ENCODE measurements at regions not wholly inside any gene's neighbourhood (a gene's known extent, or its start where the extent isn't known, plus 50 kb on each side); places are given as distances from the start of the nearest gene placed in this dataset.

DNA sequence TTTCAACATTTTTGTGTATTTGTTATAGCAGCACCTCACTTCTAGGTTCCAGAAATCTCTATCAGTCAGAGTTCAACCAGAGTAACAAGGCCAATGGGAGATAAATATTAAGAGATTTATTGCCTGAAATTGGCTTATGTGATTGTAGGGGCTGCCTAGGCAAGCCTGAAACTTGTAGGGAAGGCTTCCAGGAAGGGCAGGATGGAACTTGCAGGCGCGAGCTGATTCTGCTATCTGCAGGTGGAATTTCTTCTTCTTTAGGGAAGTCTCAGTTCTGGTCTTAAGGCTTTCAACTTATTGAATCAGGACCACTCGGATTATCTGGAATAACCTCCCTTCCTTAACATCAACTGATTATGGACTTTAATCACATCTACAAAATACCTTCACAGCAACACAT is 199.5 kb upstream of the NLRP1 start:
- no peak overlapping the region for H3K9ac ChIP-seq (ENCODE audit: low read depth in 1 of 2, low read length in 2 of 2)
- WGBS: 75% methylated on average over 3 of the region's 3 CpGs
- H3K36me3 ChIP-seq (ENCODE audit: control insufficient read depth in 4 of 4, insufficient read depth in 3 of 4, low read depth in 1 of 4, low read length in 3 of 4): no peaks in the 10 kb centered on the region
- no peak overlapping the region for H3K27ac ChIP-seq (ENCODE audit: low read depth in 1 of 2, low read length in 2 of 2)
- no peak overlapping the region for H3K4me3 ChIP-seq (ENCODE audit: low read depth in 1 of 3, low read length in 3 of 3)
- H3K27me3 ChIP-seq (ENCODE audit: control insufficient read depth in 4 of 4, insufficient read depth in 4 of 4, low read length in 3 of 4): no peaks in the 10 kb centered on the region
- H3K4me1 ChIP-seq (ENCODE audit: control insufficient read depth in 4 of 4, insufficient read depth in 4 of 4, low read length in 3 of 4): peaks cover 0 to 2% (median 0%) of the 10 kb centered on the region in 4 donors
- TF ChIP-seq FOXA1 (IDR thresholded peaks at IDR 0.05): no peak
- no peak for TF ChIP-seq TAF1 (conservative IDR thresholded peaks at IDR 0.05)
- DNase-seq (ENCODE audit: low spot score): no peak
- peaks cover 3 to 9% (median 5%) of the 10 kb centered on the region in 4 donors for H3K9me3 ChIP-seq (ENCODE audit: control insufficient read depth in 4 of 4, low read length in 3 of 4)

DNA sequence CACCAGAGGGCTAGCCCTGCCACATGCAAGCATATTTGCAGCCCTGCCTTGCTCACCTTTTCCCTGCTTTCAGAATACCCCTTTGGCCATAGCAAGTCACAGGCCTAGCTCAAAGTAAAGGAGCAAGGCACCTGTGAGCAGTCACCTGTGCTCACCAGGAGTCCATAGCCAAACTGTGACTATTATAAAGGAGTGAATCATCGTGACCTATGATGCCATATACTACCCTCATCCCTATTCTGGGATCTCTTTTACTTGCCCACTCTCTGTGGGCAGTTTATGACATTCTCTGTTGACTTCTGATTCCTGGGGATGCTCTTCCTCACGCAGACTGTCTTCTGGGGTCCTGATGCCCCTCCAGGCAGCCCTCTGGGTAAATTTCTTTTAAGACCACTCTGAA is 200.5 kb upstream of the NLRP1 start:
- Histone ChIP-seq H3K4me1 (ENCODE audit: control insufficient read depth in 4 of 4, insufficient read depth in 4 of 4, low read length in 3 of 4) (peaks cover 0 to 2% (median 0%) of the 10 kb centered on the region in 4 donors), H3K27ac (ENCODE audit: low read depth in 1 of 2, low read length in 2 of 2) (no peak overlapping the region), H3K9me3 (ENCODE audit: control insufficient read depth in 4 of 4, low read length in 3 of 4) (peaks cover 3 to 9% (median 5%) of the 10 kb centered on the region in 4 donors), H3K9ac (ENCODE audit: low read depth in 1 of 2, low read length in 2 of 2) (no peak overlapping the region), H3K27me3 (ENCODE audit: control insufficient read depth in 4 of 4, insufficient read depth in 4 of 4, low read length in 3 of 4) (no peaks in the 10 kb centered on the region), H3K4me3 (ENCODE audit: low read depth in 1 of 3, low read length in 3 of 3) (no peak overlapping the region), H3K36me3 (ENCODE audit: control insufficient read depth in 4 of 4, insufficient read depth in 3 of 4, low read depth in 1 of 4, low read length in 3 of 4) (no peaks in the 10 kb centered on the region)
- TF ChIP-seq, protein P1, sequence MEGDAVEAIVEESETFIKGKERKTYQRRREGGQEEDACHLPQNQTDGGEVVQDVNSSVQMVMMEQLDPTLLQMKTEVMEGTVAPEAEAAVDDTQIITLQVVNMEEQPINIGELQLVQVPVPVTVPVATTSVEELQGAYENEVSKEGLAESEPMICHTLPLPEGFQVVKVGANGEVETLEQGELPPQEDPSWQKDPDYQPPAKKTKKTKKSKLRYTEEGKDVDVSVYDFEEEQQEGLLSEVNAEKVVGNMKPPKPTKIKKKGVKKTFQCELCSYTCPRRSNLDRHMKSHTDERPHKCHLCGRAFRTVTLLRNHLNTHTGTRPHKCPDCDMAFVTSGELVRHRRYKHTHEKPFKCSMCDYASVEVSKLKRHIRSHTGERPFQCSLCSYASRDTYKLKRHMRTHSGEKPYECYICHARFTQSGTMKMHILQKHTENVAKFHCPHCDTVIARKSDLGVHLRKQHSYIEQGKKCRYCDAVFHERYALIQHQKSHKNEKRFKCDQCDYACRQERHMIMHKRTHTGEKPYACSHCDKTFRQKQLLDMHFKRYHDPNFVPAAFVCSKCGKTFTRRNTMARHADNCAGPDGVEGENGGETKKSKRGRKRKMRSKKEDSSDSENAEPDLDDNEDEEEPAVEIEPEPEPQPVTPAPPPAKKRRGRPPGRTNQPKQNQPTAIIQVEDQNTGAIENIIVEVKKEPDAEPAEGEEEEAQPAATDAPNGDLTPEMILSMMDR (IDR thresholded peaks at IDR 0.05; ENCODE audit: low read depth, low read length, missing input control): no peak
- TF ChIP-seq, protein P2, sequence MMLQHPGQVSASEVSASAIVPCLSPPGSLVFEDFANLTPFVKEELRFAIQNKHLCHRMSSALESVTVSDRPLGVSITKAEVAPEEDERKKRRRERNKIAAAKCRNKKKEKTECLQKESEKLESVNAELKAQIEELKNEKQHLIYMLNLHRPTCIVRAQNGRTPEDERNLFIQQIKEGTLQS (IDR thresholded peaks at IDR 0.05): no peak
- TF ChIP-seq, protein P3, sequence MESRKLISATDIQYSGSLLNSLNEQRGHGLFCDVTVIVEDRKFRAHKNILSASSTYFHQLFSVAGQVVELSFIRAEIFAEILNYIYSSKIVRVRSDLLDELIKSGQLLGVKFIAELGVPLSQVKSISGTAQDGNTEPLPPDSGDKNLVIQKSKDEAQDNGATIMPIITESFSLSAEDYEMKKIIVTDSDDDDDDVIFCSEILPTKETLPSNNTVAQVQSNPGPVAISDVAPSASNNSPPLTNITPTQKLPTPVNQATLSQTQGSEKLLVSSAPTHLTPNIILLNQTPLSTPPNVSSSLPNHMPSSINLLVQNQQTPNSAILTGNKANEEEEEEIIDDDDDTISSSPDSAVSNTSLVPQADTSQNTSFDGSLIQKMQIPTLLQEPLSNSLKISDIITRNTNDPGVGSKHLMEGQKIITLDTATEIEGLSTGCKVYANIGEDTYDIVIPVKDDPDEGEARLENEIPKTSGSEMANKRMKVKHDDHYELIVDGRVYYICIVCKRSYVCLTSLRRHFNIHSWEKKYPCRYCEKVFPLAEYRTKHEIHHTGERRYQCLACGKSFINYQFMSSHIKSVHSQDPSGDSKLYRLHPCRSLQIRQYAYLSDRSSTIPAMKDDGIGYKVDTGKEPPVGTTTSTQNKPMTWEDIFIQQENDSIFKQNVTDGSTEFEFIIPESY (IDR thresholded peaks at IDR 0.05): no peak
- TF ChIP-seq GABPA (IDR thresholded peaks at IDR 0.05 in 1 of 2, conservative IDR thresholded peaks at IDR 0.05 in 1 of 2): no peak
- TF ChIP-seq, protein P4, sequence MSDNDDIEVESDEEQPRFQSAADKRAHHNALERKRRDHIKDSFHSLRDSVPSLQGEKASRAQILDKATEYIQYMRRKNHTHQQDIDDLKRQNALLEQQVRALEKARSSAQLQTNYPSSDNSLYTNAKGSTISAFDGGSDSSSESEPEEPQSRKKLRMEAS (IDR thresholded peaks at IDR 0.05): no peak
- no peak for TF ChIP-seq EGR1 (IDR thresholded peaks at IDR 0.05; ENCODE audit: low read depth in 2 of 2)
- no peak for TF ChIP-seq HNF4A (conservative IDR thresholded peaks at IDR 0.05)
- TF ChIP-seq FOXA2 (IDR thresholded peaks at IDR 0.05): no peak
- TF ChIP-seq HNF4G (IDR thresholded peaks at IDR 0.05): no peak
- TF ChIP-seq RAD21 (IDR thresholded peaks at IDR 0.05): no peak
- TF ChIP-seq RXRA (IDR thresholded peaks at IDR 0.05): no peak
- no peak for TF ChIP-seq JUND (IDR thresholded peaks at IDR 0.05)
- no peak for TF ChIP-seq TAF1 (conservative IDR thresholded peaks at IDR 0.05)
- TF ChIP-seq SP1 (IDR thresholded peaks at IDR 0.05): no peak
- 89% methylated on average over 2 of the region's 2 CpGs for WGBS
- no peak for DNase-seq (ENCODE audit: low spot score)

DNA sequence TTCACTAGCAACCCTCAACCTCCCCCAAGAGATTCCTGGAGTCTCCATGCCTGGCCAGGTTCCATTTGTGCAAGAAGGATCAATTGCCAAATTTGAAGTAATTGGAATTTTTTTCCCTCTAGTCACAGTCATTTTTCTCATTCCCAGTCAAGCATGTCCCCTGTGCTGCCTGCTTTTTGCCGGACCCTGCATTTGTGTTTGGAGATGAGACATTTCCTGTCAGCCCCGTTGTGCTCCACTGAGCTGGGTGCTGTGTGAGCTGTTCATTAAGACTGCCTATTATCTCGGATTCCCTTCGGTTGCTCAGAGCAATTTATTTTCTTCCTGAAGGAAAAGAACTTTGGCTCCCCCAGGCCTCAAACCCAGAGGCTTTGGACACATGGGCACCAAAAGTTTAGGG is 201.0 kb upstream of the NLRP1 start:
- Histone ChIP-seq H3K27ac (ENCODE audit: low read depth in 1 of 2, low read length in 2 of 2) (no peak overlapping the region), H3K9ac (ENCODE audit: low read depth in 1 of 2, low read length in 2 of 2) (no peak overlapping the region), H3K9me3 (ENCODE audit: control insufficient read depth in 4 of 4, low read length in 3 of 4) (peaks cover 3 to 9% (median 5%) of the 10 kb centered on the region in 4 donors), H3K36me3 (ENCODE audit: control insufficient read depth in 4 of 4, insufficient read depth in 3 of 4, low read depth in 1 of 4, low read length in 3 of 4) (no peaks in the 10 kb centered on the region), H3K27me3 (ENCODE audit: control insufficient read depth in 4 of 4, insufficient read depth in 4 of 4, low read length in 3 of 4) (no peaks in the 10 kb centered on the region), H3K4me3 (ENCODE audit: low read depth in 1 of 3, low read length in 3 of 3) (no peak overlapping the region), H3K4me1 (ENCODE audit: control insufficient read depth in 4 of 4, insufficient read depth in 4 of 4, low read length in 3 of 4) (peaks cover 0 to 2% (median 0%) of the 10 kb centered on the region in 4 donors)
- DNase-seq (ENCODE audit: low spot score): no peak
- WGBS: 66% methylated on average over 4 of the region's 4 CpGs
- TF ChIP-seq TAF1 (conservative IDR thresholded peaks at IDR 0.05): no peak
- no peak for TF ChIP-seq HNF4G (IDR thresholded peaks at IDR 0.05)
- no peak for TF ChIP-seq SP1 (IDR thresholded peaks at IDR 0.05)
- no peak for TF ChIP-seq FOXA2 (IDR thresholded peaks at IDR 0.05)
- TF ChIP-seq, protein P5, sequence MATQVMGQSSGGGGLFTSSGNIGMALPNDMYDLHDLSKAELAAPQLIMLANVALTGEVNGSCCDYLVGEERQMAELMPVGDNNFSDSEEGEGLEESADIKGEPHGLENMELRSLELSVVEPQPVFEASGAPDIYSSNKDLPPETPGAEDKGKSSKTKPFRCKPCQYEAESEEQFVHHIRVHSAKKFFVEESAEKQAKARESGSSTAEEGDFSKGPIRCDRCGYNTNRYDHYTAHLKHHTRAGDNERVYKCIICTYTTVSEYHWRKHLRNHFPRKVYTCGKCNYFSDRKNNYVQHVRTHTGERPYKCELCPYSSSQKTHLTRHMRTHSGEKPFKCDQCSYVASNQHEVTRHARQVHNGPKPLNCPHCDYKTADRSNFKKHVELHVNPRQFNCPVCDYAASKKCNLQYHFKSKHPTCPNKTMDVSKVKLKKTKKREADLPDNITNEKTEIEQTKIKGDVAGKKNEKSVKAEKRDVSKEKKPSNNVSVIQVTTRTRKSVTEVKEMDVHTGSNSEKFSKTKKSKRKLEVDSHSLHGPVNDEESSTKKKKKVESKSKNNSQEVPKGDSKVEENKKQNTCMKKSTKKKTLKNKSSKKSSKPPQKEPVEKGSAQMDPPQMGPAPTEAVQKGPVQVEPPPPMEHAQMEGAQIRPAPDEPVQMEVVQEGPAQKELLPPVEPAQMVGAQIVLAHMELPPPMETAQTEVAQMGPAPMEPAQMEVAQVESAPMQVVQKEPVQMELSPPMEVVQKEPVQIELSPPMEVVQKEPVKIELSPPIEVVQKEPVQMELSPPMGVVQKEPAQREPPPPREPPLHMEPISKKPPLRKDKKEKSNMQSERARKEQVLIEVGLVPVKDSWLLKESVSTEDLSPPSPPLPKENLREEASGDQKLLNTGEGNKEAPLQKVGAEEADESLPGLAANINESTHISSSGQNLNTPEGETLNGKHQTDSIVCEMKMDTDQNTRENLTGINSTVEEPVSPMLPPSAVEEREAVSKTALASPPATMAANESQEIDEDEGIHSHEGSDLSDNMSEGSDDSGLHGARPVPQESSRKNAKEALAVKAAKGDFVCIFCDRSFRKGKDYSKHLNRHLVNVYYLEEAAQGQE (IDR thresholded peaks at IDR 0.05): no peak
- TF ChIP-seq, protein P2 (IDR thresholded peaks at IDR 0.05): no peak
- TF ChIP-seq GABPA (IDR thresholded peaks at IDR 0.05 in 1 of 2, conservative IDR thresholded peaks at IDR 0.05 in 1 of 2): no peak
- TF ChIP-seq, protein P4 (IDR thresholded peaks at IDR 0.05): no peak
- no peak for TF ChIP-seq RAD21 (IDR thresholded peaks at IDR 0.05)
- no peak for TF ChIP-seq HNF4A (conservative IDR thresholded peaks at IDR 0.05)
- TF ChIP-seq YY1 (IDR thresholded peaks at IDR 0.05): no peak
